Calu3 (cell line): ENCODE measurements at regions not wholly inside any gene's neighbourhood (a gene's known extent, or its start where the extent isn't known, plus 50 kb on each side); places are given as distances from the start of the nearest gene placed in this dataset.

ENCODE experiments used
- BruUV-seq: library from RNA; stranded (reverse); fragments of 400-500 nt; replicated peaks from 2 replicates; lab custom pipeline; 2021; lab: Mats Ljungman, UMichigan
- CTCF ChIA-PET: fragments of 300-600 bp; sonication (Branson Sonifier 250); formaldehyde crosslinking; loops from one replicate; lab custom pipeline; 2022; ENCODE audit warnings: antibody characterized with exemption; lab: Charles Lee
- DNase-seq: peaks from one replicate; pipeline ENCODE4 v3.0.0; 2022
- H3K27ac Mint-ChIP-seq: one replicate; pipeline ENCODE4 v1.8.0; 2022; ENCODE audit warnings: mixed read lengths; ENCODE audit not compliant: unreplicated experiment
- H3K27me3 Mint-ChIP-seq: one replicate; pipeline ENCODE4 v1.8.0; 2022; ENCODE audit warnings: mixed read lengths; ENCODE audit not compliant: unreplicated experiment
- H3K36me3 Mint-ChIP-seq: one replicate; pipeline ENCODE4 v1.8.0; 2022; ENCODE audit warnings: mild to moderate bottlenecking, moderate library complexity, mixed read lengths; ENCODE audit not compliant: insufficient read depth, unreplicated experiment
- H3K4me1 Mint-ChIP-seq: one replicate; pipeline ENCODE4 v1.8.0; 2022; ENCODE audit warnings: mild to moderate bottlenecking, low read depth, mixed read lengths; ENCODE audit not compliant: unreplicated experiment
- H3K4me3 Mint-ChIP-seq: one replicate; pipeline ENCODE4 v1.8.0; 2022; ENCODE audit warnings: mild to moderate bottlenecking, low read depth, moderate library complexity, mixed read lengths; ENCODE audit not compliant: unreplicated experiment
- H3K9me3 Mint-ChIP-seq: one replicate; pipeline ENCODE4 v1.8.0; 2022; ENCODE audit warnings: low read depth, mixed read lengths; ENCODE audit not compliant: unreplicated experiment
- intact Hi-C: fragments of 100-400 bp; cut with micrococcal nuclease; formaldehyde crosslinking; loops from one replicate; pipeline ENCODE4 v1.10.0; 2022; ENCODE audit not compliant: unreplicated experiment
- TF ChIP-seq, protein P1 (sequence below): fragments of 200-600 bp; IDR thresholded peaks from one replicate; pipeline ENCODE4 v1.8.0; 2022; ENCODE audit warnings: antibody characterized with exemption; ENCODE audit not compliant: unreplicated experiment

- Mint-ChIP-seq H3K27ac (no peak overlapping the region), H3K36me3 (no peaks in the 10 kb centered on the region), H3K27me3 (peaks cover 50% of the 10 kb centered on the region), H3K9me3 (no peaks in the 10 kb centered on the region), H3K4me1 (no peaks in the 10 kb centered on the region), H3K4me3 (no peak overlapping the region)
- no peak for DNase-seq
- no TSS peak for BruUV-seq
- intact Hi-C loops = no loop called here
- TF ChIP-seq, protein P1, sequence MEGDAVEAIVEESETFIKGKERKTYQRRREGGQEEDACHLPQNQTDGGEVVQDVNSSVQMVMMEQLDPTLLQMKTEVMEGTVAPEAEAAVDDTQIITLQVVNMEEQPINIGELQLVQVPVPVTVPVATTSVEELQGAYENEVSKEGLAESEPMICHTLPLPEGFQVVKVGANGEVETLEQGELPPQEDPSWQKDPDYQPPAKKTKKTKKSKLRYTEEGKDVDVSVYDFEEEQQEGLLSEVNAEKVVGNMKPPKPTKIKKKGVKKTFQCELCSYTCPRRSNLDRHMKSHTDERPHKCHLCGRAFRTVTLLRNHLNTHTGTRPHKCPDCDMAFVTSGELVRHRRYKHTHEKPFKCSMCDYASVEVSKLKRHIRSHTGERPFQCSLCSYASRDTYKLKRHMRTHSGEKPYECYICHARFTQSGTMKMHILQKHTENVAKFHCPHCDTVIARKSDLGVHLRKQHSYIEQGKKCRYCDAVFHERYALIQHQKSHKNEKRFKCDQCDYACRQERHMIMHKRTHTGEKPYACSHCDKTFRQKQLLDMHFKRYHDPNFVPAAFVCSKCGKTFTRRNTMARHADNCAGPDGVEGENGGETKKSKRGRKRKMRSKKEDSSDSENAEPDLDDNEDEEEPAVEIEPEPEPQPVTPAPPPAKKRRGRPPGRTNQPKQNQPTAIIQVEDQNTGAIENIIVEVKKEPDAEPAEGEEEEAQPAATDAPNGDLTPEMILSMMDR = no peak
- CTCF ChIA-PET = no interaction called here
Observed at GRCh38 chr16:47921535-47921934, 234.3 kb downstream of the ABCC12 start.

- no peak overlapping the region for H3K27ac Mint-ChIP-seq
Observed at GRCh38 chr16:47920709-47921108, 235.1 kb downstream of the ABCC12 start.

DNA sequence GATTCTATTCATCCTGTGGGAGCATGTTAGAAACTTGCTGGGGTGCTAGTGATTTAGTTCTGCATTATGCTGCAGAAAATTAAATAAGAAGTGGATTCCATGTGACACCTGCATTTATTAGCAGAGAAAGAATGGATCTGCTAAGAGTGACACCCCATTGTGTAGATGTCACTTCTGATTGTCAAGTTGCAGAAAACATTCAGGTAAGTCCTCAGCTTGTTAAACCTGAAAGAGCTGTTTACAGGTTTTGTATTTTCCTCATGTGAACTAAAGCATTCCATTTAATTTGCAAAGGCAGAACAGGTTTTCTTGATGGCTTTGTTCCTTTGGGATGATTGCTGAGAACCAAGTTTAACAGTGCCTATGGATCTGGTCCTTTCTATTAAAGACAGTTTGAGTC lies 238.7 kb downstream of the ABCC12 start:
- TF ChIP-seq, protein P1 = no peak
- H3K4me3 Mint-ChIP-seq = no peak overlapping the region

More at GRCh38 chr16:47920709-47921108, 235.1 kb downstream of the ABCC12 start:
- BruUV-seq = no TSS peak
- CTCF ChIA-PET = no interaction called here
- Mint-ChIP-seq H3K4me1 (no peaks in the 10 kb centered on the region), H3K27me3 (peaks cover 50% of the 10 kb centered on the region), H3K4me3 (no peak overlapping the region), H3K36me3 (no peaks in the 10 kb centered on the region), H3K9me3 (no peaks in the 10 kb centered on the region)
- no peak for DNase-seq
- TF ChIP-seq, protein P1 = no peak
- intact Hi-C loops = no loop called here

GRCh38 chr16:47916266-47916665 lies 239.5 kb downstream of the ABCC12 start:
- BruUV-seq = no TSS peak
- TF ChIP-seq, protein P1 = no peak
- no peak overlapping the region for H3K27ac Mint-ChIP-seq
- intact Hi-C loops = no loop called here
- H3K9me3 Mint-ChIP-seq = no peaks in the 10 kb centered on the region
- H3K4me3 Mint-ChIP-seq = no peak overlapping the region
- CTCF ChIA-PET = no interaction called here
- no peaks in the 10 kb centered on the region for H3K4me1 Mint-ChIP-seq
- H3K27me3 Mint-ChIP-seq = peaks cover 30% of the 10 kb centered on the region
- H3K36me3 Mint-ChIP-seq = no peaks in the 10 kb centered on the region
- no peak for DNase-seq

More for the DNA sequence above, 238.7 kb downstream of the ABCC12 start:
- Mint-ChIP-seq H3K27ac (no peak overlapping the region), H3K9me3 (no peaks in the 10 kb centered on the region), H3K4me1 (no peaks in the 10 kb centered on the region), H3K36me3 (no peaks in the 10 kb centered on the region), H3K27me3 (peaks cover 26% of the 10 kb centered on the region)
- no TSS peak for BruUV-seq
- intact Hi-C loops = no loop called here
- DNase-seq = no peak
- CTCF ChIA-PET = no interaction called here
